Left cardiac atrium (tissue), 4 donors: ENCODE measurements at regions not wholly inside any gene's neighbourhood (a gene's known extent, or its start where the extent isn't known, plus 50 kb on each side); places are given as distances from the start of the nearest gene placed in this dataset.

ENCODE experiments used
- ATAC-seq, 2 donors: fragments of 200-7000 bp; cut with Tn5 transposase; one replicate each; pipeline ENCODE4 v1.9.1; 2020; ENCODE audit warnings: mild to moderate bottlenecking in 2 of 2, moderate library complexity in 2 of 2
- DNase-seq: peaks from one replicate; pipeline ENCODE4 v3.0.0-alpha.2; 2020
- intact Hi-C, 2 donors: fragments of 100-400 bp; cut with DNase I; formaldehyde crosslinking; loops; one replicate each; pipeline versions ENCODE4 v1.14.1 to v1.15.1; 2022 to 2023
- donor health status: DM: no; HTN: yes; CAD: no.
- donor health status: DM: no; HTN: yes; CAD: no; lungs with severe emphysema.
- donor health status: DM: yes; HTN: yes; CAD: no.
- donor health status: Dilated cardiomyopathy.

- intact Hi-C loops: loop anchor here in 1 of 2 donors (5.0 kb wide), 1 partner anchor 113 kb away; no protein-coding TSS in a partner anchor
- no peak for DNase-seq
- no peak for ATAC-seq
These were observed 302.0 kb downstream of the ETS1 start for GRCh38 chr11:128285321-128285720.

GRCh38 chr11:128284634-128285033, 302.7 kb downstream of the ETS1 start:
- DNase-seq (no peak), ATAC-seq (no peak)
- intact Hi-C loops: loop anchor here in 1 of 2 donors (5.0 kb wide), 1 partner anchor 112 kb away; no protein-coding TSS in a partner anchor

GRCh38 chr11:128283451-128283850, 303.9 kb downstream of the ETS1 start:
- intact Hi-C loops: no loop called here
- no peak for ATAC-seq
- no peak for DNase-seq

GRCh38 chr11:128282053-128282452, 305.3 kb downstream of the ETS1 start:
- DNase-seq: no peak
- ATAC-seq: no peak
- intact Hi-C loops: no loop called here

- DNase-seq: no peak
- intact Hi-C loops: no loop called here
These were observed 307.5 kb downstream of the ETS1 start for GRCh38 chr11:128279866-128280265.

GRCh38 chr11:128273736-128274135, 313.6 kb downstream of the ETS1 start:
- DNase-seq (no peak), ATAC-seq (no peak)
- intact Hi-C loops: no loop called here

More at GRCh38 chr11:128279866-128280265, 307.5 kb downstream of the ETS1 start:
- no peak for ATAC-seq

- intact Hi-C loops: no loop called here
- DNase-seq (no peak), ATAC-seq (no peak)
These were observed 316.0 kb downstream of the ETS1 start for GRCh38 chr11:128271401-128271800.

- no peak for ATAC-seq
- intact Hi-C loops: no loop called here
These were observed 317.9 kb downstream of the ETS1 start for GRCh38 chr11:128269466-128269865.

GRCh38 chr11:128266893-128267292, 320.5 kb downstream of the ETS1 start:
- intact Hi-C loops: no loop called here
- ATAC-seq (no peak), DNase-seq (no peak)

More at GRCh38 chr11:128269466-128269865, 317.9 kb downstream of the ETS1 start:
- no peak for DNase-seq

GRCh38 chr11:128262463-128263345, 324.7 kb downstream of the ETS1 start:
- no peak for ATAC-seq
- intact Hi-C loops: no loop called here
- DNase-seq: no peak

- ATAC-seq (no peak), DNase-seq (no peak)
- intact Hi-C loops: no loop called here
These were observed 326.3 kb downstream of the ETS1 start for GRCh38 chr11:128261011-128261421.

- ATAC-seq (no peak), DNase-seq (no peak)
- intact Hi-C loops: no loop called here
These were observed 327.0 kb downstream of the ETS1 start for GRCh38 chr11:128260398-128260797.

GRCh38 chr11:128259816-128260215, 327.5 kb downstream of the ETS1 start:
- ATAC-seq: no peak
- intact Hi-C loops: no loop called here

GRCh38 chr11:128254941-128255340, 332.4 kb downstream of the ETS1 start:
- no peak for DNase-seq
- ATAC-seq: no peak
- intact Hi-C loops: no loop called here

More at GRCh38 chr11:128259816-128260215, 327.5 kb downstream of the ETS1 start:
- no peak for DNase-seq

GRCh38 chr11:128251140-128251539, 336.2 kb downstream of the ETS1 start:
- ATAC-seq (peak in 1 of 2 donors; percentile 64), DNase-seq (no peak)
- intact Hi-C loops: no loop called here

- DNase-seq (no peak), ATAC-seq (no peak)
- intact Hi-C loops: no loop called here
These were observed 336.9 kb downstream of the ETS1 start for GRCh38 chr11:128250482-128250881.

- peak; percentile 25 to 60 for ATAC-seq
- DNase-seq: no peak
- intact Hi-C loops: no loop called here
These were observed 340.4 kb downstream of the ETS1 start for GRCh38 chr11:128246810-128247594.

- DNase-seq: no peak
- peak; percentile 80 for ATAC-seq
- intact Hi-C loops: no loop called here
These were observed 341.0 kb downstream of the ETS1 start for GRCh38 chr11:128246364-128246801.

GRCh38 chr11:128244871-128245270, 342.5 kb downstream of the ETS1 start:
- intact Hi-C loops: no loop called here

GRCh38 chr11:128242451-128242850, 344.9 kb downstream of the ETS1 start:
- DNase-seq: no peak
- intact Hi-C loops: no loop called here
- ATAC-seq: no peak

More at GRCh38 chr11:128244871-128245270, 342.5 kb downstream of the ETS1 start:
- ATAC-seq (no peak), DNase-seq (no peak)
